IPS-15b (cell line): ENCODE measurements at regions not wholly inside any gene's neighbourhood (a gene's known extent, or its start where the extent isn't known, plus 50 kb on each side); places are given as distances from the start of the nearest gene placed in this dataset.

Source experiments
- H3K27me3 ChIP-seq: one replicate; pipeline ENCODE4 v1.6.1; 2013; ENCODE audit warnings: low read length; ENCODE audit not compliant: control insufficient read depth, insufficient read depth
- H3K36me3 ChIP-seq: one replicate; pipeline ENCODE4 v1.6.1; 2013; ENCODE audit warnings: low read length; ENCODE audit not compliant: control insufficient read depth, insufficient read depth
- H3K4me1 ChIP-seq: one replicate; pipeline ENCODE4 v1.6.1; 2013; ENCODE audit warnings: mild to moderate bottlenecking, low read length; ENCODE audit not compliant: control insufficient read depth, insufficient read depth
- H3K4me3 ChIP-seq: one replicate; pipeline ENCODE4 v1.5.1; 2013; ENCODE audit warnings: low read depth, low read length
- H3K9ac ChIP-seq: one replicate; pipeline ENCODE4 v1.6.1; 2013; ENCODE audit warnings: low read depth, mild to moderate bottlenecking, low read length
- H3K9me3 ChIP-seq: one replicate; pipeline ENCODE4 v1.6.1; 2013; ENCODE audit warnings: mild to moderate bottlenecking, low read length; ENCODE audit not compliant: control insufficient read depth, insufficient read depth

DNA sequence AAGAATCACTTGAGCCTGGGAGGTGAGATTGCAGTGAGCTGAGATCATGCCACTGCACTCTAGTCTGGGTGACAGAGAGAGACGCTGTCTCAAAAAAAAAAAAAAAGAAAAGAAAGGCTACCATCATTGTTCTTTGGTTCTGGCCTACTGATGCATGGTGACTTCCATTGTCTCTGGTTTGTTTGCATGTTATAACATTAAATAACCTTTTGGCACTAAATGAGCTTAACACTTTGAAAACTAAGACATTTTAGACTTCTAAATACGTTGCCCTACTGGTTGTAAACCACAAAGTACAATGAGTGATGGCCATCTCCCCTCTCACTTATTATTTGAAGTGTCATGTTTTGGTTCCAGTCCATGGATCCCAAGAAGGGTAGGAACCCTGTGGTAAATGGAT lies 152.9 kb upstream of the CPM start:
- Histone ChIP-seq H3K36me3 (no peaks in the 10 kb centered on the region), H3K9me3 (no peaks in the 10 kb centered on the region), H3K4me1 (peaks cover 6% of the 10 kb centered on the region), H3K4me3 (no peak overlapping the region), H3K9ac (no peak overlapping the region), H3K27me3 (no peaks in the 10 kb centered on the region)

DNA sequence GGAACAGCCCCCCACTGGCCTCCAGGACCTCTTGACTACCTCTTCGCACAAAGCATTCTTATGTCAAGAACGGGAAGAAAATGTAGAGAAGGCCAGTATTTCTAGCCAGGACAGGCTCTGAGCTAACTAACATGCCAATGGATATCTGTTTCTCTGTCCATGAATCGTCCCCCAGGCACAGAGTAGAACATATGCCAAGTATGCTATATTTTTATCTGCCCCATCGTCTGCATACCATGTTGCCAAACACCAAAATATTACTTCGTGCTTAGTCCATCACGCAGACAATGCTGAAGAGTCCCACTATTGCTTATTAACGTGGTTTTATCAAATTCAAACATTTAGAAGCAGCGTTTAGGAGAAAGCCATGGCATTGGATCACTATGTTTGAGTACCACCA lies 151.4 kb upstream of the CPSF6 start:
- Histone ChIP-seq H3K9me3 (no peaks in the 10 kb centered on the region), H3K36me3 (no peaks in the 10 kb centered on the region), H3K9ac (no peak overlapping the region), H3K4me1 (peaks cover 14% of the 10 kb centered on the region), H3K4me3 (no peak overlapping the region), H3K27me3 (no peaks in the 10 kb centered on the region)

DNA sequence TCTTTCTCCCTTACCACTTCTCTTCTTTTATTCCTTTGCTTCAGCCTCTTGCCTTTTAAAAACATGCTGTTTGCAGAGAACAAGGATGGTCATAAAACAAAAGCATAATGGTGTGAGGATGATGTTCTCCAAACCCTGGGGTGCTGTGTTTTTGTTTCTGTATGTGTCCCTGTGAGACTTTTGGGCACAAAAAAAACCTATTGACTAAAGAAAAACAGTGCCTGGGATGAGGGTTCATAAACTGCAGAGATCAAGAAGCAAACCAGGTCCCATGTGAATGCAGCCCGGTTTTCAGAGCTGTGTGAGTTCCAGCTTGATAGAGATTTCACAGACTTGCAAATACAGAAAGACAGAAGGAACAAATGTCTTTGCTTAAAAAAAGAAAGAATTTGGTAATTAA lies 148.6 kb upstream of the CPSF6 start:
- no peak overlapping the region for H3K9ac ChIP-seq
- H3K27me3 ChIP-seq, result no peaks in the 10 kb centered on the region
- H3K9me3 ChIP-seq, result no peaks in the 10 kb centered on the region
- peaks cover 14% of the 10 kb centered on the region for H3K4me1 ChIP-seq
- H3K36me3 ChIP-seq, result no peaks in the 10 kb centered on the region
- H3K4me3 ChIP-seq, result no peak overlapping the region

DNA sequence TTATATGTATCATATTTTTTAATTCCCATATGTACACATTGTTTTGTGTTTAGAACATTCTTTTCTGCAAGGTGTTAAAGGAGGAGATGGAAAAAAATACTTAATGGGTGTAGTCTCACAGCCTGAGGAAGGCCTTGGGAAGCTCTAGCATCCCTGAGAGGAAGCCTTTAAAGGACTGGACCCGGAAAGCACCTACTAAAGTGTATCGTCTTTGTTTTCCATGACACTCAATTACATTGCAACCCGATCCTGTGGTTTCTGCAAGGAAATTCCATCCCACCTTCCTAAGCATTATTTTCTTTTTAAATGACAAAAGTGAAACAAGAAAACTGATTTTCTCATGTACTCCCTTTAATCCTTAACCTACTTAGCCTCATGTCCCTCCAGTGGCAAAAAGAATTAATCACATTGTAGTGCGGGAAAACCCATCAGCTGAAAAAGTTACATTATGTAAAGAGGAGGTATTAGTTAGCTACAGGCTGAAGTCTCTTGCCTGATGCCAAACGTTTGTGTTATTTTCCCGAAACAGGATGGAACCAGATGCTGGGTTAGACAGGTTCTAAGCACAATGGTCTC lies 147.8 kb upstream of the CPSF6 start:
- H3K27me3 ChIP-seq, result no peaks in the 10 kb centered on the region
- no peaks in the 10 kb centered on the region for H3K9me3 ChIP-seq
- H3K4me1 ChIP-seq, result peaks cover 14% of the 10 kb centered on the region
- H3K4me3 ChIP-seq, result no peak overlapping the region
- no peak overlapping the region for H3K9ac ChIP-seq
- H3K36me3 ChIP-seq, result no peaks in the 10 kb centered on the region

DNA sequence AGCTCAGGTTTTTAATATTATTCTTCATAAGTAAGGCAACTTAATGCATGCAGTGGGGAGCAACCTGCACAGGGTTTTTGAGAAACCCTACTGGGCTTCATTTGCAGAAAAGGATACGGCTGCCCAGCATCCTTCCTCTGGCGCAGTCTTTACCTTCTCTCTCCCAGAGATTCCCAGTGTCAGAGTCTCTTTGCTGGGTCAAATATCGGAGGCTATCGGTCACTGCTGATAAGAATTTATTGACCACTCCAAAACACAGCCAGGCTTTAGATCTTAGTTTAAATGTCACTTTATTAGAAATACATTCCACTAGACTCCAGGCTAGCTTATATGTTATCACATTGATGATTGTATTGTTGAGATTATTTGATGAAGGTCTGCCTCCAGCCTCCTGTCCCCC lies 147.2 kb upstream of the CPSF6 start:
- H3K4me3 ChIP-seq, result no peak overlapping the region
- peaks cover 14% of the 10 kb centered on the region for H3K4me1 ChIP-seq
- no peaks in the 10 kb centered on the region for H3K9me3 ChIP-seq
- H3K36me3 ChIP-seq, result no peaks in the 10 kb centered on the region
- no peaks in the 10 kb centered on the region for H3K27me3 ChIP-seq
- H3K9ac ChIP-seq, result no peak overlapping the region

DNA sequence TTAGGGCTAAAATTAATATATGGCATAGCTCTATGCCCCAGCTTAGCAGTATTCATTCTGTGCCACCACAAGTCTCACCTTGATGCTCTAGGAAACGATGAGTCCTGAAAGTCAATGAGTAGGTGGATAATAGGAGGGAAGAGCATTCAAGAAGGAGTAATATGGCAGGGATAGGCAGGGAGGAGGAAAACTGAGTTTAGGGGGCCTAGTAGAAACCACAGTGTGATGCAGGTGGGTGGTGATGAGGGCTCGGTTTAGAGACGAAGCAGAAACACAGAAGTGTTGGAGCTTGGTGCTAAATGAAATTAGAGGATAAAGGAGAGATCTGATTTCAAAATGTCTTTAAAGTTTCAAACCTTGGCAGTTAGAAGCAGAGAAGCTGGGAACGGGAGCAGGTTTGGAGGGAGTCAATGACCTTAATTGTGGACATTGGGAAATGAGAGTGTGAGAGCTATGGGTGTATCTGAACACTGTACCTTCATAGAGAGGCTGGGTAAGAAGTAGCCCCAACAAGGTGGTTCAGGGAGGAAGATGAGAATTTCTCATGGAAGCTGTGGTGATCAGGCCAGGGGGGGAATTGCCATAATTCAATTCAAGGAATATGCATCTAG lies 144.7 kb upstream of the CPSF6 start:
- Histone ChIP-seq H3K27me3 (no peaks in the 10 kb centered on the region), H3K9me3 (no peaks in the 10 kb centered on the region), H3K4me1 (peaks cover 14% of the 10 kb centered on the region), H3K4me3 (no peak overlapping the region), H3K9ac (no peak overlapping the region), H3K36me3 (no peaks in the 10 kb centered on the region)

DNA sequence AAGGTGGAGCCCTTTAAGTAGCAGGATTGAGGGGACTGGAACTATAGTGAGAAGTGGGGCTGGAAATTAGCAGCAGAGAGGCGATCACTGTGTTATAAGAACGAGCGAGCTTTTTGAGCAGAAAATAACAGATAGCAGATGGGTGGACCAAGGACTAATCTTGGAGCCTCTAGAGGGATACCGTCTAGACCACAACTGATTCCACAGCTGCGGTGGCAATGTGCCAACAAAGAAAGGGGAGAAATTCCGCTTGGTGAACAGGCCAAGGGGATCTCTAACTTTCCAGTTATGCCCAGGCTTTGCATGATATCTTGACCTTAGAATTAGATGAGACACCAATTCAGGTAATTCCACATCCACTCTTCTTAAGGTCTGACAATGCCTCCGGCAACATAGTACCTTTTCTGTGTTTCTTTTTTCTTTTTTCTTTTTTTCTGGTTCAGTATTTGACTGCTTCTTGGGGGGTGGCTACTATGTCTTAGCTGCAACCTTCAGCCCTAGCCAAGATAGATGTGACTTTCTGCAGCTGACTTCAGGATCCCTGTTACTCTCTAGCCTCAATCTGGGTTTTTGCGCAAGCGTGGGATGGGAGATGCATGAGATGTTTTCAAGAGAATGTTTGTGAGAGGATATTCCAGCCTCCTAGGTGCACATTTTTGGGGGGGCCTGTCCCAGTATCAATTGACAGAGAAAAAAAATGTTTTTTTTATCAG lies 143.4 kb upstream of the CPSF6 start:
- H3K9ac ChIP-seq, result no peak overlapping the region
- H3K4me3 ChIP-seq, result no peak overlapping the region
- no peaks in the 10 kb centered on the region for H3K9me3 ChIP-seq
- H3K4me1 ChIP-seq, result peaks cover 8% of the 10 kb centered on the region
- no peaks in the 10 kb centered on the region for H3K36me3 ChIP-seq
- no peaks in the 10 kb centered on the region for H3K27me3 ChIP-seq

DNA sequence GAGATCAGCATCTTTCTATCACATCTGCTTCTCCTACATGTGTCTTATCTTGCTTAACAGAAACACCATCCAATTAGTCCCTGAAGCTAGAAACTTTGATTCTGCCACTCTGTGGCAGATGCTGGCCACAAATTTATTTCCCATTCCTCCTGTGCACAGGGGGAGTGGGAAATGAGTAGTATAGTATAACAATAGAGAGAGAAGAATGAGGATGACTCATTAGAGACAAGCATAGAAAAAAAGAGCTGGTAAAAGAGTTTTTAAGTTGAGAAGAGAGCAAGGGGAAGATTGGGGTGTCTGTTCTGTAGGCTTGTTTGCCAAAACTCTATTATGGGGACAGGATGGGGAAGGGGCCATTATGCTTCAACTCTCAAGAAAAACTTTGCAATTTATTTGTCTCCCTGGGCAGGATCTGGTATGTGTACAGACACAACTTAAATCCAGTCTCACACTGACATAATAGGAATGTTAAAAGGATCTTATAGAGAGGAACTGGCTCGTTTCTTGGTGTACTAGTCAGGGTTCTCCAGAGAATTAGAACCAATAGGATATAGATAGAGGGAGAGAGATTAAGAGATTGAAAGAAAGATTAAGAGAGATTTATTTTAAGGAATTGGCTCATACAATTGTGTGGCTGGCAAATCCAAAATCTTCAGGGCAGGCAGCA lies 142.6 kb upstream of the CPSF6 start:
- Histone ChIP-seq H3K4me3 (no peak overlapping the region), H3K36me3 (no peaks in the 10 kb centered on the region), H3K4me1 (peaks cover 2% of the 10 kb centered on the region), H3K27me3 (no peaks in the 10 kb centered on the region), H3K9ac (no peak overlapping the region), H3K9me3 (no peaks in the 10 kb centered on the region)

DNA sequence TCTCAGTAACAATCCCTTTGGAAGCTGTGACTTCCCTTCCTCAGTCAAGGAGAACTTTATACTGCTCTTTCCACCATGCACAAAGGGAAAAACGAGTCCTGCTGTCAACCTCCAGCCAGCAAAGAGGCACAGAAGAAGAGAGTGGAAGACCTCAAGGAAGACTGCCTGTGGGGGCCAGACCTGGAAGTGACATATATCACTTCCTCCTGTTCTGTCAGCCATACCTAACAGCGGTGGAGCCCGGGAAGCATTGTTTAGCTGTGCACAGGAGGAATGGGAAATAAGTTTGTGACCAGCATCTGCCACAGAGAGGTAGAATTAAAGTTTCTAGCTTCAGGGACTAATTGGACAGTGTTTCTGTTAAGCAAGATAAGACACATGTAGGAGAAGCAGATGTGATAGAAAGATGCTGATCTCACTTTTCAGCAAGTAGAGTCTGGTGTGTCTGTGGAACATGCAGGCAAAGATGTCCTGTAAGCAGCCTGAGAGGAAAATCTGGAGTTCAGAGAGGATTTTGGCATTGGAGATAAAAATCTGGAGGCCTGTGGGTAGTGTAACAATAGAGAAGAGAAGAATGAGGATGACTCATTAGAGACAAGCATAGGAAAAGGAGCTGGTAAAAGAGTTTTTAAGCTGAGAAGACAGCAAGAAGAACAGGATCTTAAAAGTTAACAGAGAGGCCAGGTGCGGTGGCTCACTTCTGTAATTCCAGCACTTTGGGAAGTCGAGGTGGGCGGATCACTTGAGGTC lies 141.6 kb upstream of the CPSF6 start:
- no peaks in the 10 kb centered on the region for H3K27me3 ChIP-seq
- no peaks in the 10 kb centered on the region for H3K36me3 ChIP-seq
- H3K9me3 ChIP-seq, result no peaks in the 10 kb centered on the region
- H3K4me3 ChIP-seq, result no peak overlapping the region
- H3K4me1 ChIP-seq, result no peaks in the 10 kb centered on the region
- H3K9ac ChIP-seq, result no peak overlapping the region

DNA sequence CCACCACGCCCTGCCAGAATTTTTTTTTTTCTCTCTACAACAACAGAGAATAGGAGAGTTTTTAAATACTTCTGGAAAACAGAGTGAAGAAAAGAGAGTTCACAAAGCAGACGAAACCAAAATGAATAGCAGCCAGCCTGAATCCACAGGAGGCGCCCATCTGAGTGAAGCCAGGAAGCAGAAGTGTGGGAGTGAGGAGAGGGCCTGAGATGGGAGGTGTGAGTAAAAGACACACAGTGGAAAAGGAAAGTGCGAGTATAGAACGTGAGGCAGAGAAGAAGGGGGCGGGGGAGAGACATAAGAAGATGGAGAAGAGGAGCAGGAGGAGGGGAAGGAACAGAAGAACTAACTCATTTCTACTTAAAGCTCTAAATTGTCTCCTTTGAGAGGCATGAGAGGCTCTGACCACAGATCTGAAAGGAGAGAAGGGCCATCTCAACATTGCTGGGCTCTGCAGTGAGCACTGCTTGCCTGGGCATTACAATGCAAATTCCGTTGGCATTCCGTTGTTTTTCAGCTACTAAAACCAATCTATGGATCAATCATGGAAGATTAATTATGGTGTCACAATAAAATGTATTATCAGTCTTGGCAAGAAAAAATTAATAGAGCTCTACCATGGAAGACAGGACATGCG lies 140.1 kb upstream of the CPSF6 start:
- Histone ChIP-seq H3K4me1 (no peaks in the 10 kb centered on the region), H3K36me3 (no peaks in the 10 kb centered on the region), H3K9me3 (no peaks in the 10 kb centered on the region), H3K9ac (no peak overlapping the region), H3K4me3 (no peak overlapping the region), H3K27me3 (no peaks in the 10 kb centered on the region)

DNA sequence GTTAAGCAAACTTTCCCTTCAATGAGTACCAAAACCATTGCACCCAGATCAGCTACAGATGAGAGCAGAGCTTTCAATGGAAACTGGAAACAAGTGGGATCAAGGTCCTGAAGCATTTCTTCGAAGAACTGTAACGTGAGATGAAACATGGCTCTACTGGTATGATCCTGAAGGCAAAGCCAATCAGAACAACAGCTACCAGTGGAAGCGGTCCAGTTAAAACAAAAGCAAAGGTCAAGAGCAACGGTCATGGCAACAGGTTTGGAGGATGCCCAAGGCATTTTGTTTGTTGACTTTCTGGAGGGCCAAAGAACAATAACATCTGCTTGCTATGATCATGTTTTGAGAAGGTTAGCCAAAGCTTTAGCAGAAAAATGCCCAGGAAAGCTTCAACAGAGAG lies 137.9 kb upstream of the CPSF6 start:
- H3K9ac ChIP-seq, result no peak overlapping the region
- H3K9me3 ChIP-seq, result no peaks in the 10 kb centered on the region
- H3K36me3 ChIP-seq, result no peaks in the 10 kb centered on the region
- H3K4me3 ChIP-seq, result no peak overlapping the region
- H3K4me1 ChIP-seq, result no peaks in the 10 kb centered on the region
- H3K27me3 ChIP-seq, result no peaks in the 10 kb centered on the region
